ENCODE measurements at regions not wholly inside any gene's neighbourhood (a gene's known extent, or its start where the extent isn't known, plus 50 kb on each side); places are given as distances from the start of the nearest gene placed in this dataset.
A peak's percentile ranks its signal among the peaks of the same experiment; 100 is the strongest.

- DNase-seq: no peak
Measured at GRCh38 chr9:96086936-96087571, 211.6 kb downstream of the ERCC6L2 start.

GRCh38 chr9:96085491-96086143, 210.1 kb downstream of the ERCC6L2 start:
- no peak for DNase-seq

- DNase-seq: no peak
Measured at GRCh38 chr9:96084331-96084734, 208.8 kb downstream of the ERCC6L2 start.

- no peak for DNase-seq
Measured at GRCh38 chr9:96082516-96083232, 207.2 kb downstream of the ERCC6L2 start.

GRCh38 chr9:96080364-96080763, 204.9 kb downstream of the ERCC6L2 start:
- no peak for DNase-seq

GRCh38 chr9:96079779-96080178, 204.3 kb downstream of the ERCC6L2 start:
- DNase-seq: no peak

- no peak for DNase-seq
Measured at GRCh38 chr9:96078897-96079490, 203.5 kb downstream of the ERCC6L2 start.

GRCh38 chr9:96075757-96076156, 200.3 kb downstream of the ERCC6L2 start:
- DNase-seq: no peak

GRCh38 chr9:96075111-96075510, 199.6 kb downstream of the ERCC6L2 start:
- DNase-seq: no peak

- DNase-seq: no peak
Measured at GRCh38 chr9:96073531-96074480, 198.3 kb downstream of the ERCC6L2 start.

- no peak for DNase-seq
Measured at GRCh38 chr9:96072930-96073329, 197.4 kb downstream of the ERCC6L2 start.

- DNase-seq: no peak
Measured at GRCh38 chr9:96071815-96072124, 196.3 kb downstream of the ERCC6L2 start.

- DNase-seq: peak in 1 of 2 donors; percentile 20
Measured at GRCh38 chr9:96071076-96071814, 195.8 kb downstream of the ERCC6L2 start.

GRCh38 chr9:96069629-96070220, 194.2 kb downstream of the ERCC6L2 start:
- no peak for DNase-seq

- no peak for DNase-seq
Measured at GRCh38 chr9:96068511-96068910, 193.0 kb downstream of the ERCC6L2 start.

- DNase-seq: no peak
Measured at GRCh38 chr9:96067600-96067999, 192.1 kb downstream of the ERCC6L2 start.

GRCh38 chr9:96067004-96067403, 191.5 kb downstream of the ERCC6L2 start:
- DNase-seq: no peak

- no peak for DNase-seq
Measured at GRCh38 chr9:96065482-96066251, 190.2 kb downstream of the ERCC6L2 start.

GRCh38 chr9:96064826-96065481, 189.5 kb downstream of the ERCC6L2 start:
- DNase-seq: no peak

- DNase-seq: no peak
Measured at GRCh38 chr9:96062854-96063253, 187.4 kb downstream of the ERCC6L2 start.

Data from CD4-positive, alpha-beta T cell treated with Interferon alpha-2 for 1 hour (primary cell).